IPS-NIHi7 (cell line): ENCODE measurements at regions not wholly inside any gene's neighbourhood (a gene's known extent, or its start where the extent isn't known, plus 50 kb on each side); places are given as distances from the start of the nearest gene placed in this dataset.
"Not testable (repeated sequence)": the region's sequence is repeated elsewhere in the genome, so short reads cannot be mapped to it uniquely, and the experiment has no call there.

ENCODE experiments used
- DNase-seq: peaks from one replicate; pipeline ENCODE4 v3.0.0; 2012; ENCODE audit warnings: mixed read lengths; ENCODE audit errors: extremely low spot score

- no peak for DNase-seq
Observed at GRCh38 chr6:134614606-134615485, 296.9 kb upstream of the SGK1 start.

- DNase-seq: not testable (repeated sequence)
Observed at GRCh38 chr6:134612128-134612527, 294.2 kb upstream of the SGK1 start.

- no peak for DNase-seq
Observed at GRCh38 chr6:134610411-134610810, 292.5 kb upstream of the SGK1 start.

- no peak for DNase-seq
Observed at GRCh38 chr6:134609716-134610261, 291.9 kb upstream of the SGK1 start.

GRCh38 chr6:134607411-134607810, 289.5 kb upstream of the SGK1 start:
- no peak for DNase-seq

GRCh38 chr6:134605034-134605433, 287.1 kb upstream of the SGK1 start:
- no peak for DNase-seq

GRCh38 chr6:134604014-134604676, 286.2 kb upstream of the SGK1 start:
- DNase-seq: no peak

- DNase-seq: no peak
Observed at GRCh38 chr6:134603561-134603960, 285.6 kb upstream of the SGK1 start.

GRCh38 chr6:134602123-134602522, 284.2 kb upstream of the SGK1 start:
- DNase-seq: no peak

GRCh38 chr6:134600671-134601070, 282.8 kb upstream of the SGK1 start:
- no peak for DNase-seq

GRCh38 chr6:134599079-134599478, 281.2 kb upstream of the SGK1 start:
- no peak for DNase-seq

- DNase-seq: no peak
Observed at GRCh38 chr6:134596191-134596590, 278.3 kb upstream of the SGK1 start.

GRCh38 chr6:134594881-134595280, 277.0 kb upstream of the SGK1 start:
- DNase-seq: no peak

GRCh38 chr6:134593887-134594286, 276.0 kb upstream of the SGK1 start:
- DNase-seq: no peak

GRCh38 chr6:134593442-134593841, 275.5 kb upstream of the SGK1 start:
- no peak for DNase-seq

- DNase-seq: no peak
Observed at GRCh38 chr6:134593024-134593423, 275.1 kb upstream of the SGK1 start.

GRCh38 chr6:134590449-134590848, 272.5 kb upstream of the SGK1 start:
- no peak for DNase-seq

- DNase-seq: no peak
Observed at GRCh38 chr6:134590004-134590403, 272.1 kb upstream of the SGK1 start.

GRCh38 chr6:134589512-134589911, 271.6 kb upstream of the SGK1 start:
- DNase-seq: peak; percentile 41

- no peak for DNase-seq
Observed at GRCh38 chr6:134588267-134588666, 270.4 kb upstream of the SGK1 start.

GRCh38 chr6:134585517-134585873, 267.6 kb upstream of the SGK1 start:
- DNase-seq: no peak

GRCh38 chr6:134584847-134585516, 267.1 kb upstream of the SGK1 start:
- no peak for DNase-seq
